Stimulated activated CD4-positive, alpha-beta T cell treated with anti-CD3 and anti-CD28 coated beads, Interleukin-15, amount 100 ng/mL, for 48 hours (primary cell): ENCODE measurements at regions not wholly inside any gene's neighbourhood (a gene's known extent, or its start where the extent isn't known, plus 50 kb on each side); places are given as distances from the start of the nearest gene placed in this dataset.

Source experiments
- DNase-seq, 2 donors: peaks; one replicate each; pipeline ENCODE4 v3.0.0-alpha.2; 2020; ENCODE audit warnings: low read depth in 2 of 2

DNA sequence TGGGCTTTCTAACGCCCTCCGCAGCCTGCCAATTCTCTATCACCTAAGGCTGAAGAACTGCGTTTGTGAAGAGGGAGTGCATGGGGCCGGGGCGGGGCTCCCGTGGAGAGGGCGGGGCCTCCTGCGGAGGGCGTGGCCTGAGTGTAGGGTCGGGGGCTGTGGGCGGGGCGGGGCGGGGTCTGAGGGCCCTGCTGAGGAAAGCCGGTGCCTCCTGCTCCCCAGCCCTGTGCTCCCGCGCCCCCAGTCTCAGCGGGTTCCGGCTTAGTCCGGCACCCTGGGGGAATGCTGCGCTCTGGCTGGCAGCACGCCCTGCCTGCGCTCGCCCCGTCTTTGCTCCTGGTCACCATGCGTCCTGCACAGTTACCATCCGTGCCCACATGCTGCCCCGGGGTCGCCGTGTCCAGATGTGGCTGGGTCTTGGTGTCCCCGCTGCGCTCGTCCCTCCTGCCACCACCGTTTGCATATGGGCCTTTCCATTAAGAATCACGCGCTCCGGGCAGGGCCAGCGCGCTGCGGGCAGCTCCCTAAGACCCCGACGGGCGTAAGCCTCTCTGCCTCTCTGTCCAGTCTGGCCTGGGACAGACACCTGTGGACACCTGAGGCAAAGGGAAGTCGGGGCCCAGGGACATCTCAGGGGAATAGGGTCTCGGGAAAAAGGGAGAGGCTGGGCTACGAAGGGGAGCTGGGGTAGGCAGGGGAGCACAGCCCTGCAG is 144.0 kb upstream of the RET start:
- DNase-seq = peak; percentile 27 to 56

DNA sequence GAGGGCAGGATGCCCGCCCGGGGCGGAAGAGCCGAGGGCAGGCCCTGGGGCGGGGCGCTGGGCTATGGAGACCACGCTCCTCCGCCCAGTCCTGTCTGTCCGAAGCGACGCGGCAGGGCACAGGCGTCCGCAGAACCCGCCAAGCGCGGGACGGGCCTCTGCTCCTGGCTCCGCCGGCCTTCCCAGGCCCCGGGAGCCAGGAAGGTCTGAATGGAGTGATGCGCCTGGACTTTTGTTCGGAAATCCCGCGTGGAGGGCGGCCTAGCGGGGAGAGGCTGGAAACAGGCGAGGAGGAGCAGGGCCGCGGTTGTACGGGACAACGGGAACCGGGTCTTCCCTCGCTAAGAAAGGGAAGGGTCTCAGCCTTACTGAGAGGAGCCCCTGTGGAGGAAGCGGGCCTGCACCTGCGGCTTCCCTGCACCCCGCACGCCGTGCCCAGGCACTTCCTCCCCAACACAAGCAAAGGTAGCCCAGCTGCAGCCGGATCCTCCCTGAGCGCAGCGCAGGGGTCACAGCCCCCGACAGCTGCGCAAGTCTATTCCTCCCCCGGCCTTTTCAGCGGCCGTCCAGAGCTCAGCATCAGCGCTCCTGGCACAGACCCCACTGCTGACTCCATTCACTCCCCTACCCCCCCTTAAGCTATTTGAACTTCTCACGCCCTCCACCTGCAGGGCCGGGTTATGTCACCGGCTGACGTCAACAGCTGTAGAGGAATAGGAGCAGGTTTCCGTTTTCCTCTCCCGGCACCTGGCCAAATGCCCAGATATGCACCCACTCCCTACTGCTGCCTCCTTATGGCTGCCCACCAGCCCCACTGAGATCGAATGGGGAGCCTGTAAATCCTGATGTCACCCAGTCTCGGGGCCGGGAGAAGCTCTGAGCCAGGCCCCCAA is 143.2 kb upstream of the RET start:
- no peak for DNase-seq

DNA sequence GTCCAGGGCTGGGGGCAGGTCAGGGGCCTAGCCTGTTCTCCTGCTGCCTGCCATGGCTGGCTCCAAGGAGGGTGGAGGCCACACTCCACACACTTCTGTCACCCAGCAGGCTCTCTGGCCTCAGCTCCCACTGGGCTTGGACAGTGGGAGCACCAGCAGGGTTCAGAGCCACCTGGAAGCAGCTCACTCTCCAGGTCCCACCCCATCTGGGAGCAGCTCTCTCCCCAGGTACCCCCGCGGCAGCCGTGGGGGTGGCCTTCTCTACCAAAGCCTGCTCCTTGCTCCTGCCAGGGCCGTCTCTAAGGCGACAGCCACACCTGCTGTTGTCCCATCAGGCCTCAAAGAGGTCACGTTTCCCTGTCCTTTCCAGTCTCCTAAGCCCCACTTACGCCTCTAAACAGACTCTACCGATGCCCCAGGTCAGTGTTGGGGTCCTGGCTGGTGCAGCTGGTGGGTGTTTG is 142.5 kb upstream of the RET start:
- no peak for DNase-seq

DNA sequence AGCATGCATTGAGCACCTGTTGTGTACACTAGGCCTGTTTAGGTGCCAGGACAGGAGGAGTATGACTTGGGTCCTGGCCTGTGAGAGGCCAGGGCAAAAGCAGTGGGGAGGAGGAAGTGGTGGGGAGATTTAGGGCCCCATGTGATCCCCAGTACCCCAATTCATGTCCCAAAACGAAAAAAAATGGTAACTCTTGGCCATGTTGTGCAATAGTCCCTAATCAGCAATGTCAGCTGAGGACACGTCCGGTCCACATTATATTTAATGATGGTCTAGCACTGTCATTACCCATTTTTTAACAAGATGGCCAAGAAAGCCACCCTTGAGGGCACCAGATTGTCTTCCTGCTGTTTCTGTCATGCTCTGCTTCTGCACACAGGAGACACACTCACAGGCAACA is 142.0 kb upstream of the RET start:
- DNase-seq = no peak

DNA sequence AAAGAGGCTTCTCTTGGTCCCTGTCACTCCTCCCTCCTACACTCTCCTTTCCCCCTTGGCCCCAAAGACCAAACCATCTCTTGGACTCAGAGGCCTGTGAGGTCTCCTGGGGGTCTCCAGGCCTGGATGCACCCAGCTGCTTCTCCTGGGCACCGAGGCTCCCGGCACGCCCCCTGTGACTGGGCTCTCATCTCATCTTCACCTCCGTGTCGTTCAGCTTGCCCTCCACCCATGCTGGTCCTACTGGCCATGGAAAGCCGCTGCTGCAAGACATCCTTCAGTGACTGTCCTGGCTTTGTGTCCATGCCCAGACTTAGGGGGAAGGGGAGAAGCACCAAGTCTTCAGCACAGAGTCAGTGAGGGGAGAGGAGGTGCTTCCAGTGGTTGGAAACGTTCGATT is 141.4 kb upstream of the RET start:
- no peak for DNase-seq

DNA sequence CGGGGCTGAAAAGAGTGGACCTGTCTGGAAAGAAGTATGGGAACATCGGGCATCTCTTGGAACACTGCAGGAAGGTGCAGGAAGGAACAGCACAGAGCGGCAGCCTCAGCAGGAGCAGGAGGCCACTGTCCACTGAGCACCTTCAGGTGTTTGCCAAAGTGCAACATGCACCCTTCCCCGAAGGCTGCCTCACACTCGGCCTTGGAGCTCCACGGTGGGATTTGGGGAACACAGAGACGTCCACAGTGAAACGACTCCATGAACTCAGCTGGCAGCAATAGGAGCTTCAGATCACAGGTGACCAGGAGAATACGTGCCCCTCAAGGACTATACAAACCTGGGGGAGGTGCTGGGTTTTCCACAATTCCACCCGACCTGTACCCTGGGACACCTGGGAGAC is 140.3 kb upstream of the RET start:
- no peak for DNase-seq

DNA sequence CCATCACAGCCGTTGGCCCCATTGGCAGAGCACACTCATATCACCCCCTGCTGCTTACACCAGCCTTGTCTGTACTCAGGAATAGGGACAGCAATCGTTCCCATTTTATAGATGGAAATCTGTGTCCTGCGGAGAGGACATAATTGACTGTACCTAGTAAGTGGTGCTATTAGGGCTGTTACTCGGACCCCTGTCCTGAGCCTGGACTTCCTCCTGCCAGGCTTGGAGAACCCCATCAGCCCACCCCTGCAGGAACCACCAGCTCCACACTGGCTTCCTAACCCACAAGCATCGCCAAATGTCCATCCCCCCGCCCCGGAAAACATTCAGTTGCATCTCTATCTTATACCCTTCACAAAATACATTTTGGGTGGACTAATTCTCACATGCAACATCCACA is 139.8 kb upstream of the RET start:
- DNase-seq = no peak

DNA sequence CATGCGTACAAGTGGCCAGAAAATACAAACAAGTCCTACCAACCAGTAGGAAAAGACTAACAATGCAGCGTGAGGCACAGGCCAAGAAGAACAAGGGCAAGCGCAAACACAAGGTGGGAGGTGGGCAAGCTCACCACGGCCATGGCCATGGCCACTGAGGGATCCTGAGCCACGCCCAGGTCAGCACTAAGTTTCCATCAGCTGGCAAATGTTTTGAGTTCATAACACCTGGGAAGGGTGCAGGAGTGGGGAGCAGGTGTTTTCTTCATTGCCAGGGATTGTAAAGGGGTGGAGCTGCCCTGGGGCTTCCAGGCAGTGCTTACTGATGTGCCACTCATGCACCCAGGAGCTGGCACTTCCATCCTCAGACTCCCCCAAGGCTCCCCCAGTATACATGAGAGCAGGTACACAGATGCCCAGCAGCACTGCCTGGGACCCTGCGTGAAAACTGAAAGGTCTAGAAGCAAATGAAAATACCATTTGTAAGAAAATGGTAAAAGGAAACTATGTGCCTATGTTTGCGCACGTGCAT is 139.2 kb upstream of the RET start:
- no peak for DNase-seq

DNA sequence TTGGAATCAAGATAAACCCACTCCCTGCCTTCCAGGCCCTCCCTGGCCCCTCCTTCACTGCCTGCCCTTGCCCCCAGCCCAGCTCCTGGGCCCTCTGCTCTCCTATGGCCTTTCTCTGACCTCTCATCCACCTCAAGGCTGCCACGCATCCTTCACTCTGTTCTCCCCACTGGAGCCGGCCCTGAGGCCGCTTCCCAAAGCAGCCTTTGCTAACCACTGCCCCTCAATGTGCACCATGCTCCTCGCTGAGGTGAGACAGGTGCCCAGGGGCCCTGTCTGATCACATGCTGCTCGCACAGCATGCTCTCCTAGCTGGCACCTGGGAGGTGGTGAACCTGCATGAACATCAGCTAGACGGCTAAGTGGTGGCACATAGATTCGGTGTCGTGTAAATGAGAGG is 138.5 kb upstream of the RET start:
- no peak for DNase-seq

DNA sequence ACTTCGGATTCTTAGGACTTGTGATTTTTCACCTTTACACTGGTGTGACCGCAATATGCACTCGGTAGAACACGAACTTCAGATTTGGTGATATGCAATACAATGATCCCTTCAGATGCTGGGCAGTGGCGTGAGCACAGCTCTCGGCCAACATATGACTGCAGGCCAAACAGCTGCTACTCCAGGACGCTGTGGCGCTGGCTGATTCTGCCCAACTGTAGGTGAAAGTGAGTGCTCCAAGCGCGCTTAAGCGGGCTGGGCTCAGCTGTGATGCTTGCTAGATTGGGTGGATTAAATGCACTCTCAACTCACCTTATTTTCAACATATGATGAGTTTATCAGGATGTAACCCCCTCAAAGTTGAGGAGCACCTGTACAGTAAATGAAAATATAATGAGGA is 137.6 kb upstream of the RET start:
- no peak for DNase-seq

DNA sequence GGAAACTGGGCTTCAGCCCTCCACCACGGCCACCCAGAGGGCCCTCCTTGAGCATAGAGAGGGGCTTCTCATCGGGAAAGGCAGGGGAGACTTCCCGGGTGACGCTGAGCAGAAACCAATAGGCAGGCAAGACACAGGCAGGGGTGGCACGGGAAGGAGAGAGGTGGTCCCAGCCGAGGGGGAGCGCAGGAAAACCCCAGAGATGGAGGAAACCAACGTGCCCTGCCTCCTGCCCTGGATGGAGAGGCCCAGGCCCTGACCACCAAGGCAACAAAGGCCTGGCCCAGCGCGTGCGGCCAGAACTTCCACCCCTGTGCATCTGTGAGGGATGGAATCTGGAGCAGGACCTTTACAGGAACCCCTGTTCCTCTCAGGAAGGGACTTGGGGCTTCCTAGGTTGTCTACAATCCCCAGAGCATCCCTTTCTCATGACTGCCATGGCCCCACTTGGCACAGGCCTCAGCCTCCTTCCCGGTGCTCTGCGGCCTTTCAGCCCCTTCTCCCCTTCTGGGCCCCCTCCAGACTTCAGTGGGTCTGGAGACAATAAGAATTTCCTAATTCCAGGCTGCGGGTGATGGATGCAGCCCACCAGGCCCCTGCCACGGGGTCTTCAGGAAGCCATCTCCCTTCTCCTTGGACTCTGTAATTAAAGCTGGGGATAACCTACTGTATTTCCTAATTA is 137.0 kb upstream of the RET start:
- DNase-seq = no peak

DNA sequence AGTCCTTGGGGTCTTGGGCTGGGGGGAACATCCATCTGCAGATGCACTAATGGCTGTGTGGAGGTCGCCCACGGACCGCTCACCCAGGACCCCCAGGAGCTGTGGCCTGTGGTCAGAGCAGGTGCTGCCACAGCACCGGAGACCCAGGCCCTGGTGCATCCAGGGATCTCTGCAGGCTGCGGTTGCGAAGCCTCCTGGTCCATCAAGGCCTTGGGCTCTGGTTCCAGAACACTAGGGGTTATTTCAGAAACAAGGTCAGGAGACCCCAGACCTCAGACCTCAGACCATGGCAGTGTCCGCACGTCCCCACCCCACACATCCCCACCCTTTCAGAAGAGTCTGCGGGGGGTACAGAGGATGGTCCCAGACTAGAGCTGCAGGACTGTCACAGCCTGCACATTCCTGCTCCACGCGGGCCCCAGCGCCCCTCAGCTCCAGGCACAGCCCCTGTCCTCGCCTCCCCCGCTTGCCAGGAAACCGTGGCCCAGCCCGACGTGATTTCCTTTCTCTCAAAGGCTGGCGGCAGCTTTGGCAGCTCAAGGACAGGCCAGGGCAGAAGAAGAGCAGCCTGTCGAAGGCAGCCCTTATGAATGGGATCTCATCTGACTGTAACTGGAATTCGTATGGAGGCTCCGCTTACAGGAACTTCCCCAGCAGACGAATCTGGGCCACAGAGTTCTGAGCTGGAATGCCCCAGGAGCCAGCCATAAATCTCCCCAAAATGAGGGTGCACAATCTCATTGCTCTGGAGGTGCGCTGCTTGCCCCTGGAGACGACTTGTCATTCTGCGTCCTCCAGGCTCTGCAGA is 136.2 kb upstream of the RET start:
- DNase-seq = no peak

DNA sequence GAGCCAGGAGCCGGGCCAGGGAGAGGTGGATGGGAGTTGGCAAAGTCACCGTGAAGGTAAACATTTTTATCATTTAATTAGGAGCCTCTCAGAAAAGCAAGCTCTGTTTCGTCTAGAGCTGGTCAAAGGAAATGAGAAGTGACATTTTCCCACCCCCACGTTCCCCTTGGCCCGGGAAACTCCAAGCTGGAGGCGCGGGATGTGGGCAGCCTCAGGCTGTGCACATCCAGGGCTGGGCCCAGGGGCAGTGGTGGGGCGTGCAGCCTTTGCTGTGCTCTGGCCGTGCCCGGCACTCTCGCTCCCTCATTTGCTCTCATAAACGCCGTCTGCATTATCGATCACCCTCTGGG is 135.6 kb upstream of the RET start:
- no peak for DNase-seq

DNA sequence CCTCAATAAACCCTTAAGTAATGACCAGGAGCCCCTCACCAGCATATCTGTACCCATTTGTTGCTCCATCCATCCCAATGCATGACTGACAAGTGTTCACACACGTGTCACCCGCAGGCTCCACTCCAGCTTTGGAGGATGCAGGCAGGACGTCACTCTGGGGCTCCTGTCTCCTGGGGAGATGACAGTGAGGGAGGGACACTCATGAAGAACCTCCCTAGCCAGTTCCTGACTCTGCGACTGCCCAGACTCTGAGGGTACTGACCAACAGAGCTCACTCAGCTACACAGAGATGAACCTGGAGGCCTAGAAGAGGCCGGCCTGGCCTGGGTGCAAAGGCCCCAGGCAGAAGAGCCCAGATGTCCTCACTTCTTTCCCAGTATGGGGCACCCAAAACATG is 135.1 kb upstream of the RET start:
- DNase-seq = no peak

DNA sequence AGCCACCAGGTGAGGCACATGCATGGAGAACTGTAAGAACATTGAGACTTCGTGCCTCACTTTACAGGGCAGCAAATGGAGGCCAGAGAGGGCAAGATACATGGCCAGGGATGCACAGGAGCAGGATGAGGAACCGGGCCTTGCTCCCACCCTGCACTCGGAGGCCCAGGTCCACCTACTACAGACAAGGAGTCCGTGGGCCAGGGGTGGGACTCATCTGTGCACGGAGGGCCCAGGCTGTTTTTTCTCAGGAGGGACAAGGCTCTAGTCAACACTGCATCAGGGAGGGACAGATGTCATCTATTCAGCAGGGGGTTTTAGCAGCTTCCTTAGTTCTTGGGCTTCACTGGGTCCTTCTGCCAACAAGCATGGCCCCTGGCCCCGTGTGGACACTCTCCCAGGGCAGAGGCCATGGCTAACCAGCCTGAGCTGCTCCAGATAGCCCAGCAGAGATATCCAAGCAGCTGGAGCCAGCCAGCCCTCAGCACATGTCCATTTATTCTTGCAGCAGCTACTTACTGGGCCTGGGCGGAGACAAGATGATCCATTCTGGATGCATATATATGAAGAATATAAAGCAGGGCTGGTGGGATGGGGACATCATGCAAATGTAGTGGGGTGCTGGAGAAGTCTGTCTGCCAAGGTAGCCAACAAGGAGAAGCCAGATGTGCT is 134.5 kb upstream of the RET start:
- no peak for DNase-seq

DNA sequence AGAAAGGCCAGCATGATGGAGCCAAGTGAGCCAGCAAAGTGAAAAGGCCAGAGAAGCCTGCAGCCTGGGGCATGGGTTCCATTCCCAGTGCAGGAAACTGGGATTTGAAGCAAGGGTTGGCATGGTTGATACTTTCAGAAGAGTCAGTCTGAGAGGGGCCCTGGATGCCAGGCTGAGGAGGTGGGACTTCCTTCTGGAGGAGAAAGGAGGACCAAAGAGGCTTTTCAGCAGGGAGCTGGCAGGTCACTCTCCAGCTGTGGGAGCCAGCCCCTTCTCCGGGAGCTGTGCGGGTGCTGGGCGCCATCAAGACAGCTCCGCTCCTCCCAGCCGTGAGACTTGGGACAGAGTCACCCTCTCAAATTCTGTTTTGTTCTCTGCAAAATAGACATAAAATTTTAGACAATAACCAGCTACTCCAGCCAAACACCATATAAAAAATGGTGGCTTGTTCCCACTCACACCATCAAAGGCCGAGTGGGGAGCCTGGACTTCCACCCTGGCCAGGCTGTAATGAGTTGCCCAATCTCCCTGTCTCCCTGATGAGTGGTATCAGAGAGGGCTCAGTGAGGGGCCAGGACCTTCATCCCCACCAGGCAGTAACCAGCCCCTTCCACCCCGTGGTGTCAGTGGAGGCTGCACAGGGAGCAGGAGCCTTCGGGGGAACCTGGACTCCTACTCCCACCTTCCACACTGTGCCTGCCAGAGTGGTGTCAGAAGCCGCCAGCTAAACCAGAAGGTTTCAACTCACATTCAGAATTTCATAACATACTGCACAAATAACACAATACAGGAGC is 133.6 kb upstream of the RET start:
- no peak for DNase-seq

DNA sequence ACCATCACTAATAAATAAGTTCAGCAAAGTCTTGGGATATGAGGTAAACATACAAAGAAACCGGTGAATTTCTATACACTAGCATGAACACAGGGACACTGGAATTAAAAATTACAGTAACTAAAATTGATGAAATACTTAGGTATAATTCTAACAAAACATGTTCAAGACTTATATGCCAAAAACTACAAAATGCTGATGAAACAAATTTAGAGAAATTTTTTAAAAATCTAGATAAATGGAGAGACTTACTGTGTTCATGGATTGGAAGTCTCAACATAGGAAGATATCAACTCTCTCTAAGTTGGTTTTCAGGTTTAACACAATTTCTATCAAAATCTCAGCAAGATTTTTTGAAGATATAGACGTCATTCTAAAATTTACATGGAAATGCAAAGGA is 128.8 kb upstream of the RET start:
- DNase-seq = no peak

DNA sequence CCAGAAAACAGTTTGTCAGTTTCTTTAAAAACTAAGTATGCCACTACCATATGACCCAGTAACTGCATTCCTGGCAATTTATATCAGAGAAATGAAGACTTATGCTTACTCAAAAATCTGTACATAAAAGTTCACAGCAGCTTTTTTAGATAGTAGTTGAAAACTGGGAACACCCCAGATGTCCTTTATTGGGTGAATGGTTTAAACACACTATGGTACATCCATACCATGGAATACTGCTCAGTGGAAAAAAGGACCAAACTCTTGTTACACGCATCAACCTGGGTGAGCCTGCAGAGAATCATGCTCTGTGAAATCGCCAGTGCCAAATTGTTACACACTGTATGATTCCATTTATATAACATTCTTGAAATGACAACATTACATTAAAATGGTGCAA is 127.6 kb upstream of the RET start:
- no peak for DNase-seq

DNA sequence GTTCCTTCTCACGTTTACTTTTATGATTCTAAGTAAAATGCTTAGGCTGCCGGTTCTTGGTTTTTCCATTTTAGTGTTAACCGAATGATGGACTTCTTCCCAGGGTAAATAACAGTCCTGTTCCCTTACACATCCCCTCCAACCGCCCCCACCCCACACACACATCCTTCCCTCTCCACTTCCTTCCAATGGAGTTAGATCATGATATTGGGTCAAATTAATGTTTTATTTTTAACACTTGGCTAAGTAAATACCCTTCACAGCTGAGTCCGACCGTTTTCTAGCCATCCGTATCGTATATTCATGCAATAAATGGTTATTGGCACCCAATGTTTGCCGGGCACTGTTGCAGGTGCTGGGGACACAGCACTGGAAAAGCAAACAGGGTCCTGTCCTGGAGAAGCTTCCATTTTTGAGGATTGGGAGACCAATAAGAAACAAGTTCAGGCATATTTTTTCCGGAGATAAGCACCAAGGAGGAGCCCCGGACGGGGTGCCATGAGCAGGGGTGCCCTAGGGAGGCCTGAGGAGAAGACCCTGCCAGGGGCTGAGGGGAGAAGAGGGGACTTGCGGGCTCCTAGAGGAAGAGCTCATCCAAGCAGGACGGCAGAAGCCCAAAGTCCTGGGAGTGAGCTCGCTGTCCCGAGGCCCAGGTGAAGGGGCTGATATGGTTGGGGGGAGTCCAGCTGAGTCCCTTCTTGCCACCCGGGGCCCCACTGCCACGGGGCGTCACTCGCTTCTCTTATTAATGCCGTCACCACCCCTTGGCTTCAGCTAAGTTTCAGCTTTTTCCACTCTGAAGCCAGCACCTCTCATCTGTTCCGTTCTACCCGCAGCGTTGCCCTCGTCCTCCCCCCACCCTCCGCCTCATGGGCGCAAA is 126.0 kb upstream of the RET start:
- no peak for DNase-seq
